Testis (tissue), 2 donors: ENCODE measurements at regions not wholly inside any gene's neighbourhood (a gene's known extent, or its start where the extent isn't known, plus 50 kb on each side); places are given as distances from the start of the nearest gene placed in this dataset.

ENCODE experiments used
- DNase-seq: peaks from one replicate; pipeline ENCODE4 v3.0.0-alpha.2; 2019
- H3K27ac ChIP-seq, 2 donors: fragments of 200-600 bp; sonication (generic); one replicate each; pipeline ENCODE4 v1.5.1; 2019
- H3K27me3 ChIP-seq: fragments of 200-600 bp; sonication (generic); one replicate; pipeline ENCODE4 v1.5.1; 2019
- H3K36me3 ChIP-seq: fragments of 200-600 bp; sonication (generic); one replicate; pipeline ENCODE4 v1.5.1; 2017; ENCODE audit warnings: low read depth; ENCODE audit errors: missing control alignments
- H3K4me1 ChIP-seq: fragments of 200-600 bp; sonication (generic); one replicate; pipeline ENCODE4 v1.5.1; 2019
- H3K4me3 ChIP-seq, 2 donors: fragments of 200-600 bp; sonication (generic); one replicate each; pipeline ENCODE4 v1.5.1; 2017 to 2019
- H3K9me3 ChIP-seq: fragments of 200-600 bp; sonication (generic); one replicate; pipeline ENCODE4 v1.5.1; 2017
- CTCF ChIP-seq, 3 experiments: fragments of 450-650 bp in 2 of 3; fragments of 200-600 bp in 1 of 3; sonication (generic) in 1 of 3; IDR thresholded peaks; one replicate each; pipeline ENCODE4 v1.5.1; 2016 to 2019; ENCODE audit warnings: antibody characterized with exemption in 3 of 3, mild to moderate bottlenecking in 2 of 3, moderate library complexity in 1 of 3
- POLR2A ChIP-seq: fragments of 450-650 bp; IDR thresholded peaks from one replicate; pipeline ENCODE4 v1.6.1; 2017; ENCODE audit warnings: antibody characterized with exemption, mild to moderate bottlenecking, moderate library complexity
- WGBS, 2 donors: methylation state at CpG; one replicate each; pipeline ENCODE4 v1.1.5; 2018; 5-methylcytosine and 5-hydroxymethylcytosine counted together
- intact Hi-C: fragments of 100-400 bp; cut with DNase I; formaldehyde crosslinking; loops from one replicate; pipeline ENCODE4 v1.15.1; 2023; ENCODE audit warnings: low total_unique reads

- 79 to 86% methylated on average over 4 of the region's 4 CpGs for WGBS, 2 donors
- no peak for TF ChIP-seq CTCF (IDR thresholded peaks at IDR 0.05)
- no peak for TF ChIP-seq POLR2A
- H3K9me3 ChIP-seq = no peaks in the 10 kb centered on the region
- no peaks in the 10 kb centered on the region for H3K27me3 ChIP-seq
- H3K4me3 ChIP-seq = no peak overlapping the region
- no peak for DNase-seq
- intact Hi-C loops = no loop called here
- no peak overlapping the region for H3K27ac ChIP-seq
- no peaks in the 10 kb centered on the region for H3K36me3 ChIP-seq
- H3K4me1 ChIP-seq = peaks cover 8% of the 10 kb centered on the region
Measured at GRCh38 chr2:105646774-105647076, 98.0 kb upstream of the NCK2 start.

- WGBS, 2 donors = 69 to 73% methylated on average over 8 of the region's 8 CpGs
- no peak for DNase-seq
Measured at GRCh38 chr2:105645938-105646773, 98.6 kb upstream of the NCK2 start.

GRCh38 chr2:105645031-105645937 lies 99.4 kb upstream of the NCK2 start:
- no peaks in the 10 kb centered on the region for H3K9me3 ChIP-seq
- H3K27ac ChIP-seq = no peak overlapping the region
- no peaks in the 10 kb centered on the region for H3K36me3 ChIP-seq
- TF ChIP-seq CTCF (IDR thresholded peaks at IDR 0.05) (no peak), POLR2A (no peak)
- H3K27me3 ChIP-seq = no peaks in the 10 kb centered on the region
- H3K4me3 ChIP-seq = no peak overlapping the region
- peak; percentile 56 for DNase-seq
- H3K4me1 ChIP-seq = peaks cover 8% of the 10 kb centered on the region
- intact Hi-C loops = no loop called here
- WGBS, 2 donors = 58 to 66% methylated on average over 18 of the region's 18 CpGs

More at GRCh38 chr2:105645938-105646773, 98.6 kb upstream of the NCK2 start:
- H3K9me3 ChIP-seq = no peaks in the 10 kb centered on the region
- H3K27ac ChIP-seq = no peak overlapping the region
- no peak overlapping the region for H3K4me3 ChIP-seq
- TF ChIP-seq CTCF (IDR thresholded peaks at IDR 0.05) (no peak), POLR2A (no peak)
- peaks cover 8% of the 10 kb centered on the region for H3K4me1 ChIP-seq
- H3K36me3 ChIP-seq = no peaks in the 10 kb centered on the region
- no peaks in the 10 kb centered on the region for H3K27me3 ChIP-seq
- intact Hi-C loops = no loop called here

GRCh38 chr2:105644174-105644980 lies 100.3 kb upstream of the NCK2 start:
- peaks cover 8% of the 10 kb centered on the region for H3K4me1 ChIP-seq
- no peaks in the 10 kb centered on the region for H3K9me3 ChIP-seq
- no peak for TF ChIP-seq CTCF (IDR thresholded peaks at IDR 0.05)
- TF ChIP-seq POLR2A = no peak
- WGBS, 2 donors = 38 to 43% methylated on average over 18 of the region's 18 CpGs
- no peaks in the 10 kb centered on the region for H3K36me3 ChIP-seq
- H3K27ac ChIP-seq = no peak overlapping the region
- DNase-seq = no peak
- H3K27me3 ChIP-seq = no peaks in the 10 kb centered on the region
- intact Hi-C loops = no loop called here
- no peak overlapping the region for H3K4me3 ChIP-seq
